ENCODE measurements at regions not wholly inside any gene's neighbourhood (a gene's known extent, or its start where the extent isn't known, plus 50 kb on each side); places are given as distances from the start of the nearest gene placed in this dataset.

- TF ChIP-seq NANOG (IDR thresholded peaks at IDR 0.05; ENCODE audit: borderline replicate concordance) (no peak), ETS1 (IDR thresholded peaks at IDR 0.05) (no peak)
These were observed 235.7 kb upstream of the CADM1 start (continued) for GRCh38 chr11:115739878-115740277.

GRCh38 chr11:115739146-115739545 lies 234.9 kb upstream of the CADM1 start:
- H3K36me3 Mint-ChIP-seq (ENCODE audit: low read depth): no peaks in the 10 kb centered on the region
- Histone ChIP-seq H3K27me3 (ENCODE audit: insufficient read depth) (no peaks in the 10 kb centered on the region; the same call in 1 of the 2 replicates), H3K4me1 (ENCODE audit: insufficient read depth) (peaks cover 20% of the 10 kb centered on the region), H3K4me2 (no peak overlapping the region), H3K9me2 (ENCODE audit: insufficient read depth) (0 out of 2 replicates have a peak, but pooled peaks cover 3% of the 10 kb centered on the region), H3K27ac (ENCODE audit: low read depth) (no peak overlapping the region), H3F3A (replicated peaks; ENCODE audit: low read depth) (no peaks in the 10 kb centered on the region), H3K79me2 (replicated peaks; ENCODE audit: insufficient read depth) (no peaks in the 10 kb centered on the region), H2AFZ (peak overlapping the region; percentile 85), H3K36me3 (ENCODE audit: insufficient read depth) (no peaks in the 10 kb centered on the region), H3K4me3 (no peak overlapping the region), H4K20me1 (replicated peaks; ENCODE audit: insufficient read depth) (no peaks in the 10 kb centered on the region)
- H3K9me3 Mint-ChIP-seq: no peaks in the 10 kb centered on the region; the same call in 2 of the 3 replicates
- H3K27ac Mint-ChIP-seq: no peak overlapping the region
- no peak overlapping the region for H3K4me3 Mint-ChIP-seq
- peak; percentile 15 for DNase-seq (ENCODE audit: low spot score)
- H3K27me3 Mint-ChIP-seq (ENCODE audit: insufficient read depth, low read depth, poor library complexity): peaks cover 10% of the 10 kb centered on the region
- peaks cover 26% of the 10 kb centered on the region for H3K4me1 Mint-ChIP-seq
- no peak for ATAC-seq
- TF ChIP-seq EZH2phosphoT487 (IDR thresholded peaks at IDR 0.05; ENCODE audit: unreplicated experiment) (no peak), ZNF331 (CRISPR knock-in tag; IDR thresholded peaks at IDR 0.05; ENCODE audit: low read depth) (no peak), NANOG (IDR thresholded peaks at IDR 0.05; ENCODE audit: borderline replicate concordance) (no peak), ETS1 (IDR thresholded peaks at IDR 0.05) (no peak), CREB1 (CRISPR knock-in tag; IDR thresholded peaks at IDR 0.05; ENCODE audit: low read depth) (no peak), ZNF114 (CRISPR knock-in tag; IDR thresholded peaks at IDR 0.05) (no peak), ZNF462 (CRISPR knock-in tag; IDR thresholded peaks at IDR 0.05) (no peak), EZH2 (IDR thresholded peaks at IDR 0.05; ENCODE audit: low read depth, unreplicated experiment) (no peak), JUNB (IDR thresholded peaks at IDR 0.05; ENCODE audit: unreplicated experiment) (no peak), POLR2AphosphoS5 (IDR thresholded peaks at IDR 0.05; ENCODE audit: low read depth) (no peak), STAT1 (IDR thresholded peaks at IDR 0.05; ENCODE audit: unreplicated experiment) (no peak), REST (IDR thresholded peaks at IDR 0.05; ENCODE audit: unreplicated experiment) (no peak)
